ENCODE measurements at regions not wholly inside any gene's neighbourhood (a gene's known extent, or its start where the extent isn't known, plus 50 kb on each side); places are given as distances from the start of the nearest gene placed in this dataset.
A peak's percentile ranks its signal among the peaks of the same experiment; 100 is the strongest.

GRCh38 chr21:38930853-38931252 lies 125.1 kb downstream of the ETS2 start:
- DNase-seq (ENCODE audit: low read depth), result no peak

GRCh38 chr21:38930066-38930465 lies 124.3 kb downstream of the ETS2 start:
- DNase-seq (ENCODE audit: low read depth), result no peak

- no peak for DNase-seq (ENCODE audit: low read depth)
Observed at GRCh38 chr21:38929652-38930051, 123.9 kb downstream of the ETS2 start.

GRCh38 chr21:38929142-38929541 lies 123.4 kb downstream of the ETS2 start:
- DNase-seq (ENCODE audit: low read depth), result no peak

- no peak for DNase-seq (ENCODE audit: low read depth)
Observed at GRCh38 chr21:38927776-38928175, 122.0 kb downstream of the ETS2 start.

DNA sequence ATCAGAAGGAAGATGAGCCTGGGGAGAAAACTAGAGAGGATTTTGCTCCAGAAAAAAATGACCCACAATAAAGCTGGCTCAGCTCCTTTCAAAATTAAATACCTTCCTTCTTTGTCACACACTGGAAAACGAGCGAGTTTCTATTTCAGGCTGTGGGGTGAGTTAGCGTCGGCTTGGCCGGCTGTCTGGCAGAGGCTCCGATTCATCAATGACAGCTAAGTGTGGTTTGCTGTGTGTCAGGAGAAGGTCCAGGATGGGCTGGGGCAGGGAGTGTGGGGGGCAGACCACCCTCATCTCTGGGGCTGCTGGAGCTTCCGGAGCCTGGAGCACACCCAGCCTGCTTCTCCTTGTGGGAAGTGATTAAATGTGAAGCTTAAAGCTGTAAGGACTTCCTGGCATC lies 120.2 kb downstream of the ETS2 start:
- DNase-seq (ENCODE audit: low read depth), result peak; percentile 43

GRCh38 chr21:38925478-38925877 lies 119.7 kb downstream of the ETS2 start:
- DNase-seq (ENCODE audit: low read depth), result no peak

- DNase-seq (ENCODE audit: low read depth), result no peak
Observed at GRCh38 chr21:38924954-38925353, 119.2 kb downstream of the ETS2 start.

DNA sequence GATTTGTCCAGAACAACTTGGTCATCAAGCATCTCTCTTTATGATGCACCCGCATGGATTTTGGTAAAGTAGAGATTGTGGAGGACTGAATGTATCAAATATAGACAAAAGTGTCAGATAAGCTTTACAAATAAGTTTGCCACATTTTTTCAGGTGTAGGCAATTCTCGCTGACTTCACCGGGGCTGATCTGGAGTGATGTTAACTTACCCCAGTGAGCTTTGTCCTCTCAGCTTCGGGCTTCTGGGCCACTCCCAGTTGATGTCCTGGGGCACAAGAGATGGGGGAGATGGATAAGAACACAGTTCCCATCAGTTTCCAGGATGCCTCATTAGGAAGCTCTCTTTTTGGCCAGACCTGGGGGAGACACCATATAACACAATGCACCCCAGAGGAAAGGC lies 117.7 kb downstream of the ETS2 start:
- no peak for DNase-seq (ENCODE audit: low read depth)

DNA sequence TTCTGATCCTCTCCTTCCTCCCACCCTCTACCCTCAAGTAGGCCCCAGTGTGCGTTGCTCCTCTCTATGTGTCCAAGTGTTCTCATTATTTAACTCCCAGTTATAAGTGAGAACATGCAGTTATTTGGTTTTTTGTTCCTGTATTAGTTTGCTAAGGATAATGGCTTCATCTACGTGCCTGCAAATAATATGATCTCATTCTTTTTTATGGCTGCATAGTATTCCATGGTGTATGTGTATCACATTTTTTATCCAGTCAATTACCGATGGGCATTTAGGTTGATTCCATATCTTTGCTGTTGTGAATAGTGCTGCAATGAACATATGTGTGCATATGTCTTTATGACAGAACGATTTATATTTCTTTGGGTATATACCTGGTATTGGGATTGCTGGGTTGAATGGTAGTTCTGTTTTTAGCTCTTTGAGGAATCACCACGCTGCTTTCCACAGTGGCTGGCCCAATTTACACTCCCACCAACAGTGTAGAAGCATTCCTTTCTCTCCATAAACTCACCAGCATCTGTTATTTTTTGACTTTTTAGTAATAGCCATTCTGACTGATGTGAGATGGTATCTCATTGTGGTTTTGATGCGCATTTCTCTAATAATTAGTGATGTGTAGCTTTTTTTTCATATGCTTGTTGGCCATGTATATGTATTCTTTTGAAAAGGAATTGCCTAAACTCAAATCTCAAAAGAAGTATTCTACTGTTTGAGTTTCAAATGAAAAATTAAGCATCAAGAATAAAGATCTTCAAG lies 116.9 kb downstream of the ETS2 start:
- no peak for DNase-seq (ENCODE audit: low read depth)

- no peak for DNase-seq (ENCODE audit: low read depth)
Observed at GRCh38 chr21:38921511-38922251, 116.0 kb downstream of the ETS2 start.

- DNase-seq (ENCODE audit: low read depth), result no peak
Observed at GRCh38 chr21:38920631-38921398, 115.1 kb downstream of the ETS2 start.

- no peak for DNase-seq (ENCODE audit: low read depth)
Observed at GRCh38 chr21:38918607-38919346, 113.0 kb downstream of the ETS2 start.

DNA sequence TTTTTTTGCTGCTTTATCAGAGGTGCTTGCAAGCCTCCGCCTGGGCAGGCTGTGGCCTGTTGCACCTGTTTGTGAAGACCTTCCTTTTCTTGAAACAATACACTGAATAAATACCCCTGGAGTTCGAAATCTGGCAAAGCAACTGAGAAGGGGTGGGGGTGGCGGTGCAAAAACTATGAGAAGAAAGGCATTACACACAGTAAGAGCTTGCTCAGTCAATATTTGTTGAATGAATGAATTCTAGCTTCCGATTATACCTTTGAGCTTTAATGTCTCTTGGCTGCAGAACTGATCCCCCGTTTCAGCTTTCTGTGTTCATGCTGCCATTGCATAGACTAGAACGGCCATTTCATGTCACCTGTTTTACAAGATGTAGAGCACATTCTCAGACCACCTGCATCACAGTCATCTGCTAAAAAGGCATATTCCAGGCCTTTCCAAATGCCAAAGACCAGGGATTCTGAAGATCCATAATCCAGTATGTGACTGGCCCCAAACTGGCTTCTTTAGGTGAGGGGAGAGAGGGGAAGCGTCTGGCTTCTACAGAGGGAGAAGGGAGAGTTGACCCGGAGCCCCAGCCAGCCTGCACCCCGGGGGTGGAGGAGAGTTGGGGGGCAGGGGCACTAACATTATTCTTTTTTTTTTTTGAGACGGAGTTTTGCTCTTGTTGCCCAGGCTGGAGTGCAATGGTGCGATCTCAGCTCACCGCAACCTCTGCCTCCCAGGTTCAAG lies 111.5 kb downstream of the ETS2 start:
- no peak for DNase-seq (ENCODE audit: low read depth)

- DNase-seq (ENCODE audit: low read depth), result no peak
Observed at GRCh38 chr21:38916214-38916964, 110.7 kb downstream of the ETS2 start.

DNA sequence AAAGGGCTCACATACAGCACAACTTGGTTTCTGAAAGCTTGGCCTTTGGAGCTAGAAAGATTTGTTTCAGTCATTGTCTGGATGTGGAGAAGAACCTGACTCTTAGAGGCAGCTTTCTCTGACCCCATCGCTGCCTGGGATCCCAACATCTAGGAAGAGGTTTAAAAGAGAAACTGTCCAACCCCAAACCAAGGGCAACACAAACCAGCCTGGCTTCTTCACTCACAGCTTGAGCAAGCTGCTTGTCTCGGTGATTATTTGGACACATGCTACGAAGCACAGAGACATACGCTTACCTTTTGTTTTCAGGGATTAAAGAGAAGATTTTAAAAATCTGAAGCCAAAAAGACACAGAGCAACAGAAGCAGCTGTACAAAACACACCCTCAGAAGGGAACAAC lies 109.8 kb downstream of the ETS2 start:
- DNase-seq (ENCODE audit: low read depth), result no peak

- no peak for DNase-seq (ENCODE audit: low read depth)
Observed at GRCh38 chr21:38914528-38915293, 109.0 kb downstream of the ETS2 start.

DNA sequence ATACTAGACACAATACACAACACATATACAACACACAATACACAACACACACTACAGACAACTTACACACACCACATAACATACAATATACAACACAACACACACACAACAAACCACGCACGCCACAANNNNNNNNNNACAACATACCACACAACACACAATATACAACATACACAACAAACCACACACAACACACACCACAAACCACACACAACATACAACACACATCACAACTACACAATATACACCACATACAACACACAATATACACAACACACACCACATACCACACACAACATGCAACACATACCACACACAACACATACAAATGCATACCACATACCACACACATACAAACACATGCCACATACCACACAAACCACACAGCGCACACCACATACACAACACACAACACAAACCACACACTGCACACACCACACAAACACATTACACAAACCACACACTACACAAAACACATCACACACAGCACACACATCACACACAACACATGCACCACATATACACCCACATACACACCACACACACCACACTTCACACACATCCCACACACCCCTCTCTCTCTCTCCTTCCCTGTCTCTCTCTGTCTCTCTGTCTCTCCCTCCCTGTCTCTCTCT lies 108.3 kb downstream of the ETS2 start:
- no peak for DNase-seq (ENCODE audit: low read depth)

DNA sequence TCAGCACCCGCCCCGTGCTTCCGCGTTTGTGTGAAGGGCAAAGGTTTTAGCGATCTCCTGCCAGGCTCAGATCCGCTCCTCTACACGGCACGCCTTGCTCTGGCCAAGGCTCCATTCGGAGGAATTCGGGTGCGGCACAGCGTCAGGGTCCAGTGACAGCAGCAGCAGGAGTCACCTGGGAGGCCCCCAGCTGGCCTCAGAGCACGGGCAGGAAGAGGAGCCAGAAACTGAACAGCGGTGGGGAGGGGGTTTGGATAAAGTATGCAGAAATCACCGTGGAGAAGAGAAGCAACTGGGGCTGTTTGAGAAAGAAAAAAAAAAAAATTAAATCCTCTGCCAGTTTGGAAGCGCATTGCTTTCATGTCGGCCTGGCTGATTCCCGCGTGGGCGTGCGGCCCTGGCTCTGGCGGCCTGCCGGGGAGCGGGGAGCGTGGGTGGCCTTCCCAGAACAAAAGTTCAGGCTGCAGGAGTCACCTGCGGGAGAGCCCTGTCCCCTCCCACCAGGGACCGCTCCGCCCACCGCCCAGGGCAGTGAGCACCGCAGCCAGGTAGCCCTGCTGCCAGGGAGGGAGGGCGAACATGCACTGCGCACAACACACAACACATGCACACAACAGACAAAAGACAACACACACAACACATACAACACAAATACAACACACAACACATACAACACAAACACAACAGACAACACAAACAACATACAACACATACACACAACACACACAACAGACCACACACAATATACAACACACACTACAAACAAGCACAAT lies 107.6 kb downstream of the ETS2 start:
- no peak for DNase-seq (ENCODE audit: low read depth)

All from CMK (cell line).